ENCODE measurements at regions not wholly inside any gene's neighbourhood (a gene's known extent, or its start where the extent isn't known, plus 50 kb on each side); places are given as distances from the start of the nearest gene placed in this dataset.
"Not testable (repeated sequence)": the region's sequence is repeated elsewhere in the genome, so short reads cannot be mapped to it uniquely, and the experiment has no call there.

GRCh38 chr3:31053299-31053698 lies 158.8 kb upstream of the GADL1 start:
- no peak for DNase-seq

GRCh38 chr3:31054032-31054431 lies 159.6 kb upstream of the GADL1 start:
- no peak for DNase-seq

- DNase-seq = no peak
These were observed 161.3 kb upstream of the GADL1 start for GRCh38 chr3:31055757-31056156.

GRCh38 chr3:31057891-31058290 lies 163.4 kb upstream of the GADL1 start:
- no peak for DNase-seq

- DNase-seq = no peak
These were observed 169.6 kb upstream of the GADL1 start for GRCh38 chr3:31064021-31064420.

GRCh38 chr3:31065765-31066164 lies 171.3 kb upstream of the GADL1 start:
- no peak for DNase-seq

GRCh38 chr3:31067004-31067403 lies 172.5 kb upstream of the GADL1 start:
- no peak for DNase-seq

- DNase-seq = no peak
These were observed 181.0 kb upstream of the GADL1 start for GRCh38 chr3:31075471-31075870.

GRCh38 chr3:31075876-31076275 lies 181.4 kb upstream of the GADL1 start:
- no peak for DNase-seq

- no peak for DNase-seq
These were observed 182.7 kb upstream of the GADL1 start for GRCh38 chr3:31077021-31077601.

GRCh38 chr3:31077826-31078225 lies 183.4 kb upstream of the GADL1 start:
- no peak for DNase-seq

- no peak for DNase-seq
These were observed 185.2 kb upstream of the GADL1 start for GRCh38 chr3:31079689-31080088.

- DNase-seq = no peak
These were observed 186.7 kb upstream of the GADL1 start for GRCh38 chr3:31081018-31081662.

GRCh38 chr3:31086148-31086547 lies 191.7 kb upstream of the GADL1 start:
- DNase-seq = no peak

GRCh38 chr3:31086698-31087097 lies 192.2 kb upstream of the GADL1 start:
- peak; percentile 54 for DNase-seq

GRCh38 chr3:31091748-31092147 lies 197.3 kb upstream of the GADL1 start:
- no peak for DNase-seq

GRCh38 chr3:31092748-31093589 lies 198.5 kb upstream of the GADL1 start:
- no peak for DNase-seq

- no peak for DNase-seq
These were observed 199.1 kb upstream of the GADL1 start for GRCh38 chr3:31093606-31094005.

- DNase-seq = no peak
These were observed 199.6 kb upstream of the GADL1 start for GRCh38 chr3:31094048-31094447.

GRCh38 chr3:31095255-31095654 lies 200.8 kb upstream of the GADL1 start:
- DNase-seq = no peak

GRCh38 chr3:31096661-31097395 lies 202.4 kb upstream of the GADL1 start:
- DNase-seq = no peak

- no peak for DNase-seq
These were observed 206.1 kb upstream of the GADL1 start for GRCh38 chr3:31100519-31100918.

GRCh38 chr3:31101285-31101684 lies 206.8 kb upstream of the GADL1 start:
- DNase-seq = not testable (repeated sequence)
